GM21447 (cell line): ENCODE measurements at regions not wholly inside any gene's neighbourhood (a gene's known extent, or its start where the extent isn't known, plus 50 kb on each side); places are given as distances from the start of the nearest gene placed in this dataset.

Experiments used
- ATAC-seq: cut with Tn5 transposase; IDR thresholded peaks from one replicate; pipeline ENCODE4 v1.9.1; 2021; ENCODE audit not compliant: unreplicated experiment

DNA sequence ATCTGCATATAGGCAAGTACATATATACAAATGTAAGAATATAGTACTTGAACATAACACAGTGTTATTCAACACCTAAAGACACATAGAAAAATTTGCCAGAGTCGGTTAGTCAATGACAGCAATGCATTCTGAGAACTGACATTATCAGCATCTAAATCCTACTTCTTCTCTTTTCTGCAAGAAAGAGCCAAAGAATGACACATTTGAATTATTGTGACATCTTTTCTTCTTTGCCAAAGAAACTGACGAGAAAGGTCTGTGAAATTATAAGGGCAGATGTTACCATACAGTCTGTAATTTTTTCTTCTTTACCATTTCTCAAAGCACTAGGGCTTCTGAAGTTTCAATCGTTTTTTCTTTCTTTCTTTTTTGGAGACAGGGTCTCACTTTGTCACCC is 350.9 kb upstream of the NBEA start:
- no peak for ATAC-seq

DNA sequence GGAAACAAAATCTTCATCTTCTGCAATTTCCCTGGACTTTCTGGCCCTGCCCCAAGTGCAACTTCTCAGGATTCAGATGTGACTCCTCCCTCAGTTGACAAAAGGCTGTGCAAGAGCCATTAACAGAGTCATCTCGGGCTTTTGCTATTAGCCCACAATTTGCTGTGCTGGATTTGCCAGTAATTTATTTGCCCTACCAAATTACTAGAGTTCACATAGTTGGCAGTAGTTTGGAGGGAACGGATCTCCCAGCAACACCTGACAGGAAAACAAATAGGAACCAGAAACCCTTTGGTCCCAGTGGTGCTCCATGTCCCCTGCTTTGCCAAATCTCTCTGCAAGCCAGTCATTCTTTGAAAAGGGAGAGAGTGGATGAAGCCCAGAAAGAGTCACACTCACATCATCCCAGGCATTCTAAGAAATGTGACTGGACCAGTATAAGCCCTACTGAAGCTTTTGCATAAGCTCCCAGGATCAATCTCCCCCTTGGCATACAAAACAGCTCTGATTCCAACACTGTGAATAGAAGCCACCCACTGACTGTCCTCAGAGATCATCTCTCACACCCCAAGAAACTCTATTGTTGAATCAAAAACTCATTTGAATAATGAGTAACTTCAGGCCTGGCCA is 350.1 kb upstream of the NBEA start:
- ATAC-seq: no peak

GRCh38 chr13:34593658-34594057 is 348.4 kb upstream of the NBEA start:
- ATAC-seq: no peak

DNA sequence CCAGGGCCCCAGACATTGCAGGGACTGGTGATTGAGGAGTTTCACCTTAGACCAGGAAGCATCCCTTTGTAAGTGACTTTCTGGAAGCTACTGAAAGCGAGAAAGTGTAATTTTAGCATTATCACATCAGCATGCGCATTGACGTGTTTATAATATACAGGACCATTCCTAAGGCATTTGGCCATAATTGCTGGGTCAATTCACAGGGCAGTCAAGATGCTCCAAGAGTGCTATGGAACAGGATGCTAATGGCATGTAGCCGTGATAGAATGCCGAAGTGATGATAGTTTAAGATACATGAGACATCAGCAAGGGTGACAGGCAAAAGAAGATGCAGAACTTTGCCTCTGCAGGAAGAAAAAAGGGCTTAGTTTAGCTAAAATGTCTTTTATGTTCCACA is 347.6 kb upstream of the NBEA start:
- ATAC-seq: no peak

- no peak for ATAC-seq
Measured at GRCh38 chr13:34608331-34608730, 333.7 kb upstream of the NBEA start.

GRCh38 chr13:34611671-34612070 is 330.4 kb upstream of the NBEA start:
- ATAC-seq: no peak

DNA sequence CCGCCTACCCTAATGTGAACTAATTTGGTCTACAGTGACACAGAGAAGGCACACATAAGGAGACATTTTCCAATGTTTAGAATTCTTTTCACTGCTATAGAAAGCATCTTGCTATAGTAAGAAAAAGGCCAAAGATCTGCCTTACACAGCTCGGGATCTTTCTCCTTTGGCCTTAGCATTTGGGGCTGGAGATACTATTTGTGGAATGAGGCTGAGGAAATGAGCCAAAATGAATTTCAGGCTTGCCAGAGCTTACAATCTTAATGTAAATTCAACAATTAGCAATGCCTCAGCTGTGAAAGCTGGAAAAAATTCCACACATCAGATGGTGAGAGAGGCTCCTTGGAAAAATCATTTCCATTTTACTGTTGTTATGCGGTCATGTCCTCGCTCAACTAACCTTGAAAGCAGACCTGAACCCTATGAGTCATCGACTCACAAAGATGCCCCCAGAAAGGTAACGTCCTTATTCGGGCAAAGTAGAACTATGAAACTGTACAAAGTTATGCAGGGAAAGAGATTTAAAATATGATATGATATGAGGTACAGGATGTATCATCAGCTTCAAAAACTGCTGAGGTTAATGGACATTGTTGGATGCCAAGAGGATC is 324.5 kb upstream of the NBEA start:
- ATAC-seq: no peak

- ATAC-seq: no peak
Measured at GRCh38 chr13:34618654-34619053, 323.4 kb upstream of the NBEA start.

GRCh38 chr13:34619326-34619725 is 322.7 kb upstream of the NBEA start:
- no peak for ATAC-seq

DNA sequence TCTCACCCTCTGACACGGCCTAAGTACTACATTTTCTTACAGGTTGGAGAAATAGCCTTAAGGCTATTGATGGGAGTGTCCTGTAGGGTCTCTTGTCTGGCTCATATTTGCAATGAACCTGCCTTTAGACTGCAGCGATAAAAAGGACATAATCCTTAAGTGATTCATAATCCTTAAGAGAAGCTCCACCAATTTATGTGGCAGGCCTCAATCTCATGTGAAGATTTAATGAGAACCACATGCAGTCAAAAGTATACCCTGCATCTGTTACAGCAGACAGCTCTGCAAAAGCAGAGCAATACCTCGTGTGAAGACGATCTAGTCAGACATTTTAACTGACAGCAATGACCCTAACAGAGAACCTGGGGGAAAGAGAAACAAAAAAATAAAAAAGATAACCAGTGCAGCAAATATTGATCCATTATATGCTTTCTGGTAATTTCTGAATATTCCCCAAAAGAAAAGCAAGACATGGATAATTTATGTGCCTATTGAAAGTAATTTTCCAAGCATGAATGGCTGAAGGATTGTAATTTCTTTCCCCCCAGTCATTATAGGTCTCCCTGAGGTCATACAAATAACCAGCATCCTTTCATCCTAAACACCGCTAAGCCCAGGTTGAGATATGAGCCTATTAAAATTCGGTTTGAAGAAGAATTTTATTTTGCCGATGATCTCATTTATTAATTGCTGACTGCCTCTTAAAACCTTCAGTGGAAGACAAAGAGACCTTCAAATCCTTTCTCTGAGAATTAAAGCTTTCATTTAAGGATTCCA is 321.8 kb upstream of the NBEA start:
- ATAC-seq: no peak

DNA sequence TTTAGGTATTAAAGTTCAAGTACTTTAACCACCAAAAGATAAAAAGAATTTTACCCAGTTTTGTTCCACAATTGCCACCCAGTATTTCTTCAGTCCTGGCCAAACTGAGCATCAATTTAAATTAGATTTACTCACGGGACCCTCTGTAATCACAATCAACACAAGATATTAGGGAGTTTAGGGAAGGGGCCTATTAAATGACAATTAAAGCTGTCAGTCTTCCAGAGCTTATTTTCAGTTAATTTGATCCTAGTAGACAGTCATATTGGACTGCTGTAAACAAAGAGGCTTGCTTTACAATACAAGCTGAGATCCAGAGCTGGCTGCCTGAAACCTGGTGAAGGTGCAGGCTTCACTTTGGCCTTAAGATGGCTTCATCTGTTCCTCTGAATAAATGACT is 321.2 kb upstream of the NBEA start:
- no peak for ATAC-seq

- ATAC-seq: no peak
Measured at GRCh38 chr13:34623331-34623730, 318.7 kb upstream of the NBEA start.

- no peak for ATAC-seq
Measured at GRCh38 chr13:34627509-34628208, 314.4 kb upstream of the NBEA start.

DNA sequence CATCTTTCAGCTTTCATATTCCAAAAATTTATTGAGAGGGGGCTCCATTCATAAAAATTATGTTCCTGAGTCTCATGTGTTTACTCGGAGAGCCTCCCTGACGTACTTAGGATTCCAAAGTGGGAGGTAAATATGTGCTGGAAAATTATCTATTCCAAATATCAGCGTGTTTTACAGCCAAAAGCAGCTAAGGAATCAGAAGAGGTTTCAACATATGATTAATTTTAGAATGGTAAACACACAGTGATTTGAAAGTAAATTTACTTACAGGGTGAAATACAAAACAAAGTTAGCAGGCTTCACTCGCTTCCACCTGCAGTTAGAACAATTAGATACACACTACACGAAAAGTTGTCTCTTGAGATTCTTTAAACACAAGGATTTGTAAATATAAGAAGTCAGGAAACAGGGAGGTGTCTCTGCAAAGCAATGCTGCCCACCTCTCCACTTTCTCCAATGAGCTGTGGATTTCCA is 313.8 kb upstream of the NBEA start:
- ATAC-seq: no peak

DNA sequence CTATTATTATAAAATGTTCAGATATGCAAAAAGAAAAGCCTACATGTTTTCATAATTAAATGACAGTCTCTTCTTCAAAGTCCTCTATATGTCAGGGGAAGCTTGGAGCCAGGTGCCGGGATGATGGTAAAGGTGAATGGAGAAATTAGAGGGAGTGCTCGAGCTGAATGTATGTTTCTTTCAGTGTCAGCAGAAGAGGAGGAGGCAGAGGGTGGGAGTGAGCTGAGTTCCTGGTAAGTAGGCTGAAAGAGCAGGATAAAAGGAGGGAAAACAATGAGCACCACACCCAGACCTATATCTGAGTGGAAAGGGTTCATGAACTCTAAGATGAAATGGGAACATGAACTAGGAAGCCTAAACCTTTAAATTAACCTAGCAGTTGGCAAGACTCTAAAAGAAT is 307.6 kb upstream of the NBEA start:
- ATAC-seq: no peak

- no peak for ATAC-seq
Measured at GRCh38 chr13:34637138-34637537, 304.9 kb upstream of the NBEA start.

DNA sequence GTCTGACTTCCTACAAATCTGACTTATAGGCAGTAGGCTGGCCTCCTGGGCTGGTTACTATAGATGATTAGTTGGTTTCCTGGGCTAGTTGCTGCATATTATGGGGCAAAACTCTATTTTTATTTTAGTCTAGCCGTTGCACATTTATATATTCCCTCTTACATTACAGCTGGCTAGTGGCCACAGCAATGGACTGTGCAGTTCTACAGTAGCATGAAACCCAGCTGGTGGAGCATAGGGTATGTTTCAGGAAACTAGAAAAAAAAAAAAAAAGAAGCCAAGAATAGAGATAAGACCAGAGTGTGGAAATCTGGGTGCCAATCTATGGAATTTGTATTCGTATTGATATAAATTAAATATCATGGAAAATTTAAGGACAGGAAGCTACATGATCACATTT is 304.4 kb upstream of the NBEA start:
- no peak for ATAC-seq

DNA sequence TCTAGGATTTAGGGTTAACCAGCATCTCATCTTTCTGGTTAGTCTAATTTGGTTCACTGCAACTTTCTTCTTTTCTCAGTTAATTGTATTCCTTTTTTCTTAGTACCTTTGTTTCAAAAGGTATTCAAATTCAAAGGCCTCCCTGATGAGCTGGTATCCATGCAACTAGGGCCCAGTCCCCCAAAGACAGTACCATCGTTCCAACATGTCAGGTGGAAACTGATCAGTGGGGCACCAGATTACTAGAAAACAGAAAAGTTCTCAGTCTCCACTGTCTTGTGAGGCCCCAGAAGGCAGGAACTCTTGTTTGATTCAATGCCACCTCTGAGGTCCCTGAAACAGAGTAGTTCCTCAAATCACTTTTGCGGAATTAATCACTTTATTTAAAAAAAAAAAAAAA is 303.2 kb upstream of the NBEA start:
- no peak for ATAC-seq

DNA sequence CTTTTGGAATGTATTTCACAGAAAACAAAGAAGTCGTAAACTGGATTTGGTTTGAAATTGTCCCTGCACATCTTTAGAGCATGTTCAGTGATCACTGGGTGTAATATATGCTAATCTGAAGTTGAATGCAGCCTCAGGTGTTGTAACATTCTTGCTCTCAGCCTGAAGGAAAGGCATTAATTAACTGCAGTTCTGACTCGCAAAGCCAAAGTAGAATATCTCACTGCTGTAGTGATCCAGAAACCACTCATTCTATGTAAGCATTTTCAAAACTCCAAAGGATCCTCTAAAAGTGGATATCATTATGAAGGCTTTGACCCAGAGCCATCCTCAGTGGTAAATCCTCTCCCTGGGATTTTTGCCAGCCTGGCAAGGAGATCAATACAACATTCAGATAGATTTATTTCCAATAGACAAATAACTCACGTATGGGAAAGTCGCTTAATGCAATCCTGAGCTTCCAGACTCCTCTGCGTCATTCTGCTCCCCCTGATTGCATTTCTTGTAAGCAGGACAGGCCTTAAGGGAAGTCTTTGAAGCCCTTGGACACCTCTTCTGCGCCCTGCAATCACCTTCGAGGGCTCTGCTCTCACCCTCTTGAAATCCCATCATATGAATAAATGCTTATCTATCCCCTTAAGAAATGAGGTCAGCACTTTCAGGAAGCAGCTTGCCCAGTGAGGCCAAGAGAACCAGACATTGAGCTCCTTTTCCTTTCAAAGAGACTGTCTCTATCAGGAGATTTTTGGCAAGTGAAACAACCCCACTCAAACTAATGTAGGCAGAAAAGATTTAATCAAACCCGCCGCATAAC is 301.7 kb upstream of the NBEA start:
- no peak for ATAC-seq

- no peak for ATAC-seq
Measured at GRCh38 chr13:34640993-34641330, 301.1 kb upstream of the NBEA start.
